ENCODE measurements at regions not wholly inside any gene's neighbourhood (a gene's known extent, or its start where the extent isn't known, plus 50 kb on each side); places are given as distances from the start of the nearest gene placed in this dataset.

GRCh38 chr2:168396131-168396530 lies 59.9 kb upstream of the CERS6 start:
- no peaks in the 10 kb centered on the region for H3K4me1 ChIP-seq (ENCODE audit: control insufficient read depth, extremely low read depth, insufficient read depth, low read length)
- no peaks in the 10 kb centered on the region for H4K20me1 ChIP-seq (replicated peaks; ENCODE audit: control insufficient read depth, extremely low read depth, insufficient read depth, low read length)
- DNase-seq (ENCODE audit: low read depth, low spot score) (no peak), FAIRE-seq (no peak)
- intact Hi-C loops (cut with micrococcal nuclease) (no loop called here), dilution Hi-C loops (cut with MboI; ENCODE audit: extremely low pct_ligation_motif_present, low sequenced_read_pairs) (no loop called here)
- no peaks in the 10 kb centered on the region for H3K27me3 ChIP-seq (ENCODE audit: control insufficient read depth in 2 of 2, insufficient read depth in 2 of 2, low read length in 2 of 2)
- no TSS peak for BruUV-seq (replicated peaks)
- no peak overlapping the region for H3K4me2 ChIP-seq (ENCODE audit: insufficient read depth, low read length)
- no peak overlapping the region for H2AFZ ChIP-seq (ENCODE audit: low read depth, low read length)
- H3K36me3 ChIP-seq (ENCODE audit: control insufficient read depth in 2 of 2, extremely low read depth in 1 of 2, insufficient read depth in 2 of 2, low read length in 2 of 2): no peaks in the 10 kb centered on the region
- H3K9me3 ChIP-seq (replicated peaks; ENCODE audit: control insufficient read depth, insufficient read depth, low read length): no peaks in the 10 kb centered on the region
- H3K9ac ChIP-seq (replicated peaks; ENCODE audit: extremely low read depth, insufficient read depth, low read length): no peak overlapping the region
- H3K9me1 ChIP-seq (replicated peaks; ENCODE audit: control insufficient read depth, extremely low read depth, insufficient read depth, low read length): no peaks in the 10 kb centered on the region
- no peaks in the 10 kb centered on the region for H3K79me2 ChIP-seq (ENCODE audit: control insufficient read depth, insufficient read depth, low read length)
- POLR2A ChIA-PET: no interaction called here
- CTCF ChIA-PET: interaction anchor here (0.6 kb wide), 1 partner anchor 364 kb away, joined by 3 read pairs; no protein-coding TSS in a partner anchor
- no peak overlapping the region for H3K27ac ChIP-seq (ENCODE audit: insufficient read depth, low read depth, low read length)
- TF ChIP-seq POLR2A (IDR thresholded peaks at IDR 0.05; ENCODE audit: low read depth, low read length) (no peak), FOS (IDR thresholded peaks at IDR 0.05; ENCODE audit: borderline replicate concordance, insufficient read depth, low read length) (no peak), JUN (IDR thresholded peaks at IDR 0.05; ENCODE audit: borderline replicate concordance, insufficient read depth, insufficient read length, low read depth) (no peak), MAX (IDR thresholded peaks at IDR 0.05; ENCODE audit: insufficient read depth, insufficient read length) (no peak), EZH2 (IDR thresholded peaks at IDR 0.05; ENCODE audit: borderline replicate concordance, low read depth, low read length, severe bottlenecking) (no peak), MYC (IDR thresholded peaks at IDR 0.05; ENCODE audit: low read depth, low read length) (no peak), POLR2AphosphoS5 (IDR thresholded peaks at IDR 0.05; ENCODE audit: insufficient read depth, low read depth, low read length) (no peak), GATA2 (IDR thresholded peaks at IDR 0.05; ENCODE audit: insufficient read depth, insufficient read length, low read depth, low read length) (no peak), CTCF (IDR thresholded peaks at IDR 0.05; ENCODE audit: extremely low read depth in 1 of 2, insufficient read depth in 1 of 2, low read depth in 1 of 2, low read length in 2 of 2) (no peak)
- no peak overlapping the region for H3K4me3 ChIP-seq (replicated peaks in 1 of 3; ENCODE audit: insufficient read depth in 1 of 3, low read depth in 1 of 3, low read length in 3 of 3)

All from endothelial cell of umbilical vein (primary cell).